ENCODE measurements at regions not wholly inside any gene's neighbourhood (a gene's known extent, or its start where the extent isn't known, plus 50 kb on each side); places are given as distances from the start of the nearest gene placed in this dataset.

DNA sequence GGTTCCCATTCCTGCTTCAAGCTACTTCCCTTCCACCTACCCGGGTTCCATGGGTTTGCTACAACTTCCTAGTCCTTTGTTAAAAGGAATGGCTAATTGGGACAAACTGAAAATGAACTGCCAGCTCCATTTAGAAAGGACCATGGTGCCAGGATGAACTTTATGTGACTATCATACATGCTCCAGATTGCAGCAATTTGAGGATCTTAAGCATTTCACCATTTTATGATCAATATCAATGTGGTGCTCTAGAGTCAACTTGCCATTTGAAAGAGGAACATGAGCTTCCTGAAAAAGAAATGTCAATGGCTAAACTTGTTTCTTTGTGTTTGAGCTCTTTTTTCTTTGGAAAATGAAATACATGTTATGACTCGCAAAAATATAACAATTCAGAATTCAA is 92.7 kb upstream of the IL15 start:
- TF ChIP-seq MYC (IDR thresholded peaks at IDR 0.05; ENCODE audit: low read depth, low read length) (no peak), POLR2A (IDR thresholded peaks at IDR 0.05; ENCODE audit: low read depth, low read length) (no peak), EZH2 (IDR thresholded peaks at IDR 0.05; ENCODE audit: borderline replicate concordance, low read depth, low read length, severe bottlenecking) (no peak), FOS (IDR thresholded peaks at IDR 0.05; ENCODE audit: borderline replicate concordance, insufficient read depth, low read length) (no peak), GATA2 (IDR thresholded peaks at IDR 0.05; ENCODE audit: insufficient read depth, insufficient read length, low read depth, low read length) (no peak)
- TF ChIP-seq, protein P1, sequence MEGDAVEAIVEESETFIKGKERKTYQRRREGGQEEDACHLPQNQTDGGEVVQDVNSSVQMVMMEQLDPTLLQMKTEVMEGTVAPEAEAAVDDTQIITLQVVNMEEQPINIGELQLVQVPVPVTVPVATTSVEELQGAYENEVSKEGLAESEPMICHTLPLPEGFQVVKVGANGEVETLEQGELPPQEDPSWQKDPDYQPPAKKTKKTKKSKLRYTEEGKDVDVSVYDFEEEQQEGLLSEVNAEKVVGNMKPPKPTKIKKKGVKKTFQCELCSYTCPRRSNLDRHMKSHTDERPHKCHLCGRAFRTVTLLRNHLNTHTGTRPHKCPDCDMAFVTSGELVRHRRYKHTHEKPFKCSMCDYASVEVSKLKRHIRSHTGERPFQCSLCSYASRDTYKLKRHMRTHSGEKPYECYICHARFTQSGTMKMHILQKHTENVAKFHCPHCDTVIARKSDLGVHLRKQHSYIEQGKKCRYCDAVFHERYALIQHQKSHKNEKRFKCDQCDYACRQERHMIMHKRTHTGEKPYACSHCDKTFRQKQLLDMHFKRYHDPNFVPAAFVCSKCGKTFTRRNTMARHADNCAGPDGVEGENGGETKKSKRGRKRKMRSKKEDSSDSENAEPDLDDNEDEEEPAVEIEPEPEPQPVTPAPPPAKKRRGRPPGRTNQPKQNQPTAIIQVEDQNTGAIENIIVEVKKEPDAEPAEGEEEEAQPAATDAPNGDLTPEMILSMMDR (IDR thresholded peaks at IDR 0.05; ENCODE audit: extremely low read depth in 1 of 2, insufficient read depth in 1 of 2, low read depth in 1 of 2, low read length in 2 of 2): no peak
